ENCODE measurements at regions not wholly inside any gene's neighbourhood (a gene's known extent, or its start where the extent isn't known, plus 50 kb on each side); places are given as distances from the start of the nearest gene placed in this dataset.

DNA sequence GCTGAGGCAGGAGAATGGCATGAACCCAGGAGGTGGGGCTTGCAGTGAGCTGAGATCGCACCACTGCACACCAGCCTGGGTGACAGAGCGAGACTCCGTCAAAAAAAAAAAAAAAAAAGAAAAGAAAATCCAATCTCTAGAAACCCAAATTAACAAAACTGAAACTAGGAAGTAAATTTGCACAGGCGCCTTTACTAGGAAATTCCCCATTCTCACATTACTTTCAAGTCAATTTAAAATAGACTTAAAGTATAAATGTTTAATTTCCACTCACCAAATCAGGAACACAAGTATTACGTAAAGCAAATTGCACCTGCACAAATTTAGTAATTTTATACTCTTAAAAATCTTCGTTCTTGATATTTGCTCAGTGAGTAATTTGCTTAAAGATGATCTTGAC, 67.8 kb upstream of the BCAR3 start:
- FAIRE-seq, result no peak
- intact Hi-C loops (cut with DNase I), result no loop called here
- H3K27ac ChIP-seq, result no peak overlapping the region

DNA sequence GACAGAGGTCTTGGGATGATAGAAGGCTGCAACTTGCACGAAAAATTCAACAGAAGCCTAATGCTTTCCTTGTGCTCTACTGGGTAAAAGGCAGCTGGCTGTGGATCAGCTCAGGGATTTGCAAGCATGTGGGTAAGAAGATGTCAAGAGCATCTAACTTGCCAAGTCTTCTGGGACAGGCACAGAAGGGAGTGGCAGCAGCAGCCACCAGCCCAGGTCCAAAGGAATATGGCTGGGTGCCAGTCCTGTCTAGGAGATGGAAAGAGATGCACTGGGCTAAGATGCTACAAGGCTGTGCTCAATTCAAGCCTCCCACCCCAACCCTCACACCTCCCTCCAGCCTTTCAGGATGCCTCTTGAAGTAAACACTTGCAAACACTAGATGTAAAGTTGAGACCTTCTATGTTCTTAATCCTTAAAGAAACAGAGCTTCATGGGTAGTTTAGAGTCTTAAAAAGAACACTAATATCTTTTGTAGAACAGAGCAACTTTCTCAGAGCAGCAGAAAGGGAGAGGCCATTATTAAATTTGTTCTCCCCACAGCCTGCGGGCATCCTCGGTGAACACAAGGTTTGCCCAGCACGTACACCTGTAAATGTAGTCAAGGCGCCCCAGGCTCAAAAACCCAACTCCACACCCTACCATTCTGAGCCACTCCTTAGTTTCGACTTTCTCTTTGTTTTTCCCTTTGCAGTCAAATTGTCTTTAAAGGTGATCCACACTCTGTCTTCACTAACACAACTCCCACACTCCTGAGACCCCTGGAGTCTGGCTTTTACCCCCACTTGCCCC, 64.6 kb upstream of the BCAR3 start:
- Histone ChIP-seq H3K27ac (no peak overlapping the region), H3K36me3 (no peaks in the 10 kb centered on the region), H3K9me3 (no peaks in the 10 kb centered on the region), H3K4me3 (no peak overlapping the region), H3K27me3 (no peaks in the 10 kb centered on the region), H3K4me1 (peaks cover 6 to 15% (median 10%) of the 10 kb centered on the region in 3 donors)
- intact Hi-C loops (cut with DNase I), result no loop called here
- 86 to 96% methylated on average over 6 of the region's 6 CpGs for WGBS, 2 donors
- DNase-seq (no peak), FAIRE-seq (no peak), ATAC-seq (no peak)
- TF ChIP-seq, protein P1, sequence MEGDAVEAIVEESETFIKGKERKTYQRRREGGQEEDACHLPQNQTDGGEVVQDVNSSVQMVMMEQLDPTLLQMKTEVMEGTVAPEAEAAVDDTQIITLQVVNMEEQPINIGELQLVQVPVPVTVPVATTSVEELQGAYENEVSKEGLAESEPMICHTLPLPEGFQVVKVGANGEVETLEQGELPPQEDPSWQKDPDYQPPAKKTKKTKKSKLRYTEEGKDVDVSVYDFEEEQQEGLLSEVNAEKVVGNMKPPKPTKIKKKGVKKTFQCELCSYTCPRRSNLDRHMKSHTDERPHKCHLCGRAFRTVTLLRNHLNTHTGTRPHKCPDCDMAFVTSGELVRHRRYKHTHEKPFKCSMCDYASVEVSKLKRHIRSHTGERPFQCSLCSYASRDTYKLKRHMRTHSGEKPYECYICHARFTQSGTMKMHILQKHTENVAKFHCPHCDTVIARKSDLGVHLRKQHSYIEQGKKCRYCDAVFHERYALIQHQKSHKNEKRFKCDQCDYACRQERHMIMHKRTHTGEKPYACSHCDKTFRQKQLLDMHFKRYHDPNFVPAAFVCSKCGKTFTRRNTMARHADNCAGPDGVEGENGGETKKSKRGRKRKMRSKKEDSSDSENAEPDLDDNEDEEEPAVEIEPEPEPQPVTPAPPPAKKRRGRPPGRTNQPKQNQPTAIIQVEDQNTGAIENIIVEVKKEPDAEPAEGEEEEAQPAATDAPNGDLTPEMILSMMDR (IDR thresholded peaks at IDR 0.05), result no peak

More for the DNA sequence above, 67.8 kb upstream of the BCAR3 start:
- TF ChIP-seq, protein P1 (IDR thresholded peaks at IDR 0.05), result no peak
- Histone ChIP-seq H3K36me3 (no peaks in the 10 kb centered on the region), H3K27me3 (no peaks in the 10 kb centered on the region), H3K4me3 (no peak overlapping the region), H3K4me1 (no peaks in the 10 kb centered on the region), H3K9me3 (no peaks in the 10 kb centered on the region)
- WGBS, 2 donors, result 80% methylated on average over 6 of the region's 6 CpGs
- DNase-seq, result no peak
- no peak for ATAC-seq

DNA sequence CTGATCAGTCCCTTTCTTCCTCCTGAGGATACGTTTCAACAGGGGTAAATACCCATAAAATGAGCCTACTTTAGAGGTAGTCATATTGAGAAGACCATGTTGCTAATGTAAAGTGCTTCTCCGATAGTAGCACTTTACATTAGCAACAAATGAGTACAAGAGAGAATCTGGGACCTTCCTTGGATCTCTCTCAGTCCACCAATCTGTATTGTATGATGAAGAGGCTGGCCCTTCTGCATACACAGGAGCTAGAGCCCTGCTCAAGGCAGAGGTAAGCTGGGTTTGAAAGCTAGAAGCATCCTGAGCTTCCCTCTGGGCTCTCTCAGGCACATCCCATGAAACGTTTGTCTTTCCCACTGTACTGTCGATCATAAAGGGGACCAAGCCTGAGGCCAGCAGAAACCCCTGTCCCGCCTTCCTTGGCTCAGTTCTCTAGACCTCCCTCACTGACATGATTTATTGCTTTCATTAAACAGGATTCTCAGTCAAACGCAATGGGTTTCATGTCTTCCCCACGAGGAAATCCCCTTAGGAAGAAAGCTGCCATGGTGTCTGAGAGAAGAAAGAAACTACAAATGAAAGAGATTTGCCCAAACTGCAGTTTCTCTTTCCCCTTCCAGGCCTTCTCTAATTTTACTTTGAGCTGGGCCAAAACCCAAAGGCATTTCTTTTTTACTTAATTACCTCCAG, 62.8 kb upstream of the BCAR3 start:
- no peak for DNase-seq
- H3K27ac ChIP-seq, result no peak overlapping the region
- FAIRE-seq, result no peak
- no peaks in the 10 kb centered on the region for H3K36me3 ChIP-seq
- intact Hi-C loops (cut with DNase I), result no loop called here
- no peak for ATAC-seq
- TF ChIP-seq, protein P1 (IDR thresholded peaks at IDR 0.05), result no peak
- H3K4me3 ChIP-seq, result no peak overlapping the region
- no peaks in the 10 kb centered on the region for H3K27me3 ChIP-seq
- H3K9me3 ChIP-seq, result no peaks in the 10 kb centered on the region
- 65 to 66% methylated on average over 7 of the region's 7 CpGs for WGBS, 2 donors
- peaks cover 6 to 15% (median 10%) of the 10 kb centered on the region in 3 donors for H3K4me1 ChIP-seq

DNA sequence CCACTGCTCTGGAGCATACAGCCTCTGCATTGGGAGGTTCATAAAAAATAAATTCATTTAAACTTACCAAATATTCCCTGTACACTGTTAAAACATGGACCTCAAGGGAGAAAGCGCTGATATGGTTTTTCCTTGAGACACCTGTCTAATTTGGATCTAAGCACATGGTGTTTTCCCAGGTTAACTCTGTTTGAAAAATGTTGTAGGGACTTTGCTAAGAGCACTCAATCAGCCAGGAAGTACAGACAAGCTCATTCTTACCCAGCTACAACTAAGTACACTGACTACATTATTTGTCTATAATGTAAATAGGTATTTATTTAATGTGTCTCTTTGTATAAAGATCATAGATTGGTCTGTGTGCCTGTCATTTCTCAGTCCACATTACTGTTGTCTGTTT, 61.8 kb upstream of the BCAR3 start:
- DNase-seq (no peak), ATAC-seq (peak; percentile 61 to 90 (median 75)), FAIRE-seq (no peak)
- Histone ChIP-seq H3K27me3 (no peaks in the 10 kb centered on the region), H3K4me1 (peaks cover 6 to 15% (median 10%) of the 10 kb centered on the region in 3 donors), H3K27ac (no peak overlapping the region), H3K36me3 (no peaks in the 10 kb centered on the region), H3K9me3 (no peaks in the 10 kb centered on the region), H3K4me3 (no peak overlapping the region)
- TF ChIP-seq, protein P1 (IDR thresholded peaks at IDR 0.05), result no peak
- intact Hi-C loops (cut with DNase I), result no loop called here
- WGBS, 2 donors, result 49 to 50% methylated on average over 1 of the region's 1 CpG

GRCh38 chr1:93740601-93741031, 59.0 kb upstream of the BCAR3 start:
- 73 to 76% methylated on average over 12 of the region's 12 CpGs for WGBS, 2 donors
- Histone ChIP-seq H3K9me3 (no peaks in the 10 kb centered on the region), H3K4me1 (peaks cover 6 to 15% (median 10%) of the 10 kb centered on the region in 3 donors), H3K27ac (no peak overlapping the region), H3K4me3 (no peak overlapping the region), H3K27me3 (no peaks in the 10 kb centered on the region), H3K36me3 (no peaks in the 10 kb centered on the region)
- intact Hi-C loops (cut with DNase I), result no loop called here
- DNase-seq (no peak), FAIRE-seq (no peak), ATAC-seq (no peak)
- TF ChIP-seq, protein P1 (IDR thresholded peaks at IDR 0.05), result no peak
